ENCODE measurements at regions not wholly inside any gene's neighbourhood (a gene's known extent, or its start where the extent isn't known, plus 50 kb on each side); places are given as distances from the start of the nearest gene placed in this dataset.
"Not testable (repeated sequence)": the region's sequence is repeated elsewhere in the genome, so short reads cannot be mapped to it uniquely, and the experiment has no call there.

GRCh38 chr2:222351035-222351434 lies 52.2 kb upstream of the PAX3 start:
- no peak for DNase-seq

- no peak for DNase-seq
Observed at GRCh38 chr2:222352981-222353380, 54.2 kb upstream of the PAX3 start.

DNA sequence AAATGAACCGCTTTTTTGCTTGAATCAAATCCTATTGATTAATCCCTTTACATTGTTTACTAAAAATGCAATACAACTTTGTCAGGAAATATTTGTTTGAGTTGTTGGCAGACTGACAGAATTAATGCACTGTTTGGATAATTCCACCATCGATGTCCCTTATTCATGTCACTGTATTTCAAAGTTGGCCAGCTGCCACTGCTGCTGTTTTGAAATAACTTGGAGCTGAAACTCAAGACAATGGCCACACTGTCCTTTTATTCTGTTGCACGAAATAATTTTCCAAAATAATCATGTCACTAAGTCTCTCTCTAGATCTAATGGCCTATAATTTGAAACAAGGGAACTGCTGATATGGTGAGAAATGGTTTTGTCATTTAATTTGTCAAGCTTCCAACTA lies 55.2 kb upstream of the PAX3 start:
- peak; percentile 63 for DNase-seq

- peak; percentile 5 for DNase-seq
Observed at GRCh38 chr2:222355860-222356259, 57.1 kb upstream of the PAX3 start.

DNA sequence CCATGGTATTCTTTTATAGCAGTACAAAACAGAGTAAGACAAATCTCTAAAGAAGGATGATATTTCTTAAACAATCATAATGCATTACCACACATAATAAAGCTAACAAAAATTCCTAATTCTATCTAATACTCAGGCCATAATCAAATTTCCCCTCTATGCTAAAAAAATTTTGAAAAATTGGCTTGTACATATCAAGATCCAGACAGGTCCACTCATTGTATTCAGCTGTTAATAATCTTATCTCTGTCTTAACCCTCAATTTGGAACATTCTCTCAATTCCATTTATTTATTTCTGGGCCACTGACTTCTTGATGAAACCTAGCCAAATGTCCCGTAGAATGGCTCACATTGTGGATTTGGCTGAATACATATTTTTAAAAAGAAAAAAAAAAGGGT lies 59.1 kb upstream of the PAX3 start:
- DNase-seq, result no peak

DNA sequence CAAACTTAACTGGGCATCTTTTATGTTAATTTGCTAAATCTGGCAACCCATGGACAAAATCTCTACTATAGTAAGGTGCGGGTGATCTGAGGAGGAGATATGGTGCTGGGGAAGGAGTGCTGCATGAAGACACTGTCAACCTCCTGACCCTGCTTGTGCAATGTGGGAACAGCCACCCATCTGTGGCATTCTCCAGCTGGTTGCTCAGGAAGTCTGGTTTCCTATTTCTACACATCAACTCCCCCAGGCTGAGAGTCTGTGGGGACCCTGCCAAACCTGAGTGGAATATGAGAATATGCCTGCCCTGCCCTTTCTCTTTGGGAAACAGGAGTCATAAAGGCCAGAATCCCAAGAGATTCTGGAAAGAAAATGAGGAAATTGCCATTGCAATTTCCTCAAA lies 60.1 kb upstream of the PAX3 start:
- DNase-seq, result peak; percentile 32

DNA sequence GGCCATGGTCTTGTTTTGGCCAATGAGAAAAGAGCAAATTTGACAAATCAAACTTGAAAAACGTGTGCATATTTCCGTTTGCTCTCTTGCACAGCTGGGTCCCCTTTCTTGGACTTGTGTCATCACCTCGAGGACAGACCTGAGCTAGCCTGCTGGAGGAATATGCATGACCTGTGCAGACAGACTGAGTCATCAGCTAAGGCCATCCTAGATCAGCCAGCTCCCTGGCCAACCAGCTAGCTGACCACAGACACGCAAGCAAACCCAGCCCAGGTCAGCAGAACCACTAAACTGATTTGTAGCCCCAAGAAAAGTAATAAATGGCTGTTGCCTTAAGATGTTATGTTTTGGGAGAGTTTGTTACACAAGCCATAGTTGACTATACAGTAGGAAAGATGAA lies 61.3 kb upstream of the PAX3 start:
- no peak for DNase-seq

- DNase-seq, result no peak
Observed at GRCh38 chr2:222360997-222361396, 62.2 kb upstream of the PAX3 start.

GRCh38 chr2:222361787-222362186 lies 62.6 kb upstream of the SGPP2 start:
- DNase-seq, result no peak

GRCh38 chr2:222362336-222362735 lies 62.0 kb upstream of the SGPP2 start:
- DNase-seq, result peak; percentile 19

DNA sequence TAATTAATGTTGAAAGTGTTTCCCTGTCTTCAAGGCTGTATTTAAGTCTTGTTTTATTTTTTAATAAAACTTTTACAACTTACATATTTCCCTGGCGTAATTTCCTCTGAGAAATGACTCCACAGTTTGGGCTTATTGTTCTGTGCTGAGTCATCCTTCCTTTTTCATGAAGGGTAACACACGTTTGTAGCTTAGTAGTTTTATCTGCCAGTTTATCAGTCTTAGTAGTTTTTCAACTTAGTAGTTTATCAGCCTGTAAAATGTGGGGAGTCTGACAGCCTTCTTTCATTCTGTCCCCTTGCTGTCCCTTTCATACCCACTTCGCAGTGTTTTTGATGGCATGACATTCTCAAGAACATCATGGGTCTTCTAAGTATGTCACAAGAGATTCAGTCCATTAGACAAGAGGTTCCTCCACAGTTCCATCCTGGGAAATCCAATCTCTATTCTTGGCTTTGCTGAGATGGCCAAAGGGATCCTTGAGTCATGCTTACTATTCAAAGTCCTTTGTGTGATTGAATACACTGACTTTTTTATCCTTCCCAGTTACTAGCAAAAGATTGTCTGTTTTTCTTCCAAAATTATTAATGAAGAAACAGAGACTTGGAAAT lies 60.0 kb upstream of the SGPP2 start:
- DNase-seq, result no peak

DNA sequence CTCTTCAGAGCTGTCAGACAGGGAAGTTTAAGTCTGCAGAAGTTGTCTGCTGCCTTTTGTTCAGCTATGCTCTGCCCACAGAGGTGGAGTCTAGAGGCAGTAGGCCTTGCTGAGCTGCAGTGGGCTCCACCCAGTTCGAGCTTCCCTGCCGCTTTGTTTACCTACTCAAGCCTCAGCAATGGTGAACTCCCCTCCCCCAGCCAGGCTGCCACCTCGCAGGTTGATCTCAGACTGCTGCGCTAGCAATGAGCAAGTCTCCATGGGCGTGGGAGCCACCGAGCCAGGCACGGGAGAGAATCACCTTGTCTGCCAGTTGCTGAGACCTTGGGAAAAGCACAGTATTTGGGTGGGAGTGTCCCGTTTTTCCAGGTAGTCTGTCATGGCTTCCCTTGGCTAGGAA lies 56.1 kb upstream of the SGPP2 start:
- DNase-seq, result not testable (repeated sequence)

DNA sequence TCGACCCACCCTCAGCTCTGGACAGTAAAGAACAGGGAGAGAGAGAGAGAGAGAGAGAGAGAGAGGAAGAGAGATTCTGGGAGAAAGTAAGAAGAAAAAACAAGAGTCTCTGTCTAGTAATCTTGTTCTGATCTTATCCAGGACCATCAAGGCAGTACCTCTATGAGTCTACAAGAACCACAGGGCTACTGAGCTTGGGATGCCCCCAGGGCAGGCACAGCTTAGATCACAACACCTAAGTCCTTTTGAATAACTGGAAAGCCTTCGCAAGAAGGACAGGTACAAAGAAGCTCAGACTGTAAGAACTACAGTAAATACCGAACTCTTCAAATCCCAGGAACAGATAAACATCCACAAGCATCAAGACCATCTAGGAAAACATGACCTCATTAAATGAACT lies 51.4 kb upstream of the SGPP2 start:
- DNase-seq, result no peak

Data from tongue (tissue), 1 donor.